ENCODE measurements at regions not wholly inside any gene's neighbourhood (a gene's known extent, or its start where the extent isn't known, plus 50 kb on each side); places are given as distances from the start of the nearest gene placed in this dataset.

DNA sequence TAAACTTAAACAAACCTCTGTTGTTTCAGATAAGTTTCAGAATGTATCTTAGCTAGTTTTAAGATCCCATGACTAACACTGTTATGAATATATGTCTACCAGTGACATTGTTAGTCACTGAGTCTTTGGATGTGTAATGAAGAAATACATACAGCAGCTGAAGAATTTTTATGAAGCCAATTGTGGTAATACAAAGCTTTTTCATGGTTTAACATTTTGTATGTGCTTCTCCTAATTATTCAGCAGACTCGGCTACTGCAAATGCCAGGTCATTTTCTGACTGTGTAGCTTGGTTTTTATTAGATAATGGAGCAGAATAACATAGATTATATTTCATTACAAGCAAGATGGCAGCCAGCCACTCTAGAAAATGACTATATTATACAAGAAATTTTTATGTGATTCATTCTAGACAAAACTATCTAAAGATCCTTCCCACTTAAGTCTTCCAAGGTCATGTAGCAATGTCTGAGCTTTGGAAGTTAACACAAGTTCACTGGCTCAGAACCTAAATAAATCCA is 147.8 kb downstream of the TNFSF18 start:
- Histone ChIP-seq H3K36me3 (replicated peaks) (no peaks in the 10 kb centered on the region), H3K27ac (peak overlapping the region; percentile 94), H3K4me3 (ENCODE audit: low read depth, low read length) (no peak overlapping the region), H3K27me3 (replicated peaks) (no peaks in the 10 kb centered on the region)
- DNase-seq, result peak; percentile 64
- in situ Hi-C loops (cut with HindIII; ENCODE audit: low pct_ligation_motif_present, low sequenced_read_pairs), result no loop called here
- TF ChIP-seq, protein P1, sequence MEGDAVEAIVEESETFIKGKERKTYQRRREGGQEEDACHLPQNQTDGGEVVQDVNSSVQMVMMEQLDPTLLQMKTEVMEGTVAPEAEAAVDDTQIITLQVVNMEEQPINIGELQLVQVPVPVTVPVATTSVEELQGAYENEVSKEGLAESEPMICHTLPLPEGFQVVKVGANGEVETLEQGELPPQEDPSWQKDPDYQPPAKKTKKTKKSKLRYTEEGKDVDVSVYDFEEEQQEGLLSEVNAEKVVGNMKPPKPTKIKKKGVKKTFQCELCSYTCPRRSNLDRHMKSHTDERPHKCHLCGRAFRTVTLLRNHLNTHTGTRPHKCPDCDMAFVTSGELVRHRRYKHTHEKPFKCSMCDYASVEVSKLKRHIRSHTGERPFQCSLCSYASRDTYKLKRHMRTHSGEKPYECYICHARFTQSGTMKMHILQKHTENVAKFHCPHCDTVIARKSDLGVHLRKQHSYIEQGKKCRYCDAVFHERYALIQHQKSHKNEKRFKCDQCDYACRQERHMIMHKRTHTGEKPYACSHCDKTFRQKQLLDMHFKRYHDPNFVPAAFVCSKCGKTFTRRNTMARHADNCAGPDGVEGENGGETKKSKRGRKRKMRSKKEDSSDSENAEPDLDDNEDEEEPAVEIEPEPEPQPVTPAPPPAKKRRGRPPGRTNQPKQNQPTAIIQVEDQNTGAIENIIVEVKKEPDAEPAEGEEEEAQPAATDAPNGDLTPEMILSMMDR (IDR thresholded peaks at IDR 0.05; ENCODE audit: low read depth, low read length, missing control alignments), result no peak

DNA sequence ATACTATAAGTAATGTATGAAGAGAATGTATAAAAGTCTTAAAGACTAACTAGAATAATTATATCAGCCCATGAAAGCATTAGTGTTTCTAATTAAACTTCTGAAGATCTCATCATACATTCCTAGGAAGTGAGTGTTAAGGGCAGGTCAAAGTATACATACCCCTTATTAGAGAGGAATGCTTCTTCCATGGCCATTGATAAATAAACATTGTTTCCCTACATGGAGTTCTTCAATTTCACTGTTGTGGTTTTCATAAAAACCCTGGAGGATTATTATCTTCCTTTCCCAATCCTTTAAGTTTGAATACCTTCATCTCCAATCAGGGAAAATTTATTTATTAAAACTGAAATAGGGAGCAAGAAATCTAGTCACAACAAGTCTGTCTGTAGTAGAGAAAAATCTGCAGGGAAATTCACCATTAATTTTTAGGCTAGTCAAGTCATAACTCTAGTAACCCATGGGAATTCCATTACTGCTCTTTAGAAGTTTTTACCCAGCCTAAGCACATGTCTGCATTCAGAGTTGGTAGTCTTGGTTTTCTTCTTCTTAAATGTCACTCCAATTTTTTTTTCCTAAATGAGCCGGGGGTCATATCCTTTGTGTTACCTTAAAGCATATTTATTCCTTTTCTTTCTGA is 147.0 kb downstream of the TNFSF18 start:
- Histone ChIP-seq H3K27me3 (replicated peaks) (no peaks in the 10 kb centered on the region), H3K4me3 (ENCODE audit: low read depth, low read length) (no peak overlapping the region), H3K27ac (peak overlapping the region; percentile 94), H3K36me3 (replicated peaks) (no peaks in the 10 kb centered on the region)
- in situ Hi-C loops (cut with HindIII; ENCODE audit: low pct_ligation_motif_present, low sequenced_read_pairs), result no loop called here
- TF ChIP-seq, protein P1 (IDR thresholded peaks at IDR 0.05; ENCODE audit: low read depth, low read length, missing control alignments), result no peak
- DNase-seq, result no peak

DNA sequence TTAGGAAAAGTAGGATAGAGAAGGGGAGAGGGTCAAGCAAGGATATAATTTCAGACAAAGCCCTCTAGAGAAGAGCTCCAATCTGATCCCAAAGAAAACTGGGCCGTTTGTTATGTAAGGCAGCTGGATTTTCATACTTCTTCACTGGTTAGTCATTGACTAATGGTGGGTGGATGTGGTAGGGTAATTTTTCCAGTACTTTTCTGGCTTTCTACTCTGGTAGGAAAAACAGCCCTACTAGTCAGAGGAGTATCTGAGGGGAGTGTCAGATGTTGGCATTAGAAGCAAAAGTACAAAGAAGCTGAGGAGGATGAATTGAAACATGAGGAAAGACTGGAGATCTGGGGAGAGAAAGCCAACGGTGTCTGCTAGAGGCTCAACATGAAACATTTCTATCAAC is 145.3 kb downstream of the TNFSF18 start:
- H3K27ac ChIP-seq, result peak overlapping the region; percentile 94
- no peaks in the 10 kb centered on the region for H3K27me3 ChIP-seq (replicated peaks)
- H3K36me3 ChIP-seq (replicated peaks), result no peaks in the 10 kb centered on the region
- no peak for DNase-seq
- TF ChIP-seq, protein P1 (IDR thresholded peaks at IDR 0.05; ENCODE audit: low read depth, low read length, missing control alignments), result no peak
- H3K4me3 ChIP-seq (ENCODE audit: low read depth, low read length), result no peak overlapping the region
- in situ Hi-C loops (cut with HindIII; ENCODE audit: low pct_ligation_motif_present, low sequenced_read_pairs), result no loop called here

DNA sequence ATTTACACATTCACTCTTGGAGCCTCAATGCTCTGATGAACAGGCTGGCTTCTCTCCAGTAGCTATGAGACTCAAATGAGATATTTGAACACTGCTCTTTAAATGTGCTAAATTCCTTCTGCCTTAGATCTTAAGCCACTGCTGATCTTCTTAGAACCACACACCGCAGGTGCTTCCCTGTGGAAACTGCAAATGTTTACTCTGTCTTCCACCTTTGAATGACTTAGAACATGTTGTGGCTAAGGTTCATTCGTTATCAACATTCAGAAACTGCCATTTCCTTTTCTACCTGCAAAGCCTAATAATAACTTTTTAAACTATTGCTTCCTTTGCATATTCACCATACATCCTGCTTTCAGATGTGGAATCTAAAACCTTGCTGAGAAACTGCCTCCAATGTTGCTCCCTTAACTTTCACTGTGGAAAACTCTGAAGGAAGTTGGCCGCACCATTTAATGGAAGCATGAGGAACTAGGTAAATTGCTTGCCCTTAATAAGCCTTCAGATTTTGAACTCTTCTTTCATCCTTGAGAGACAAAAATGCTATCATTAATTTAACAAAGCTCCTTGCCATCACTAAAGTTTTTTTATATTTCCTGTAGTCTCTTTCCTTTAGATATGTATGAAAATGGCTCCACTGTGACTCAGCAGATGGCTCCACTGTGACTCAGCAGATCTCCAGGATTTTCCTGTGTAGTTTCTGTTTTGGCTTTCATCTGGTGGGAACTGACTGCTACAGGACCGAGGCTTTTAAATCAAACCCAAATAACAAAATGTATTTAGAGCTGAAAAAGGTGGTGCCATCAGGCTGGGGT is 143.8 kb downstream of the TNFSF18 start:
- Histone ChIP-seq H3K4me3 (ENCODE audit: low read depth, low read length) (no peak overlapping the region), H3K36me3 (replicated peaks) (no peaks in the 10 kb centered on the region), H3K27me3 (replicated peaks) (no peaks in the 10 kb centered on the region), H3K27ac (peak overlapping the region; percentile 94)
- in situ Hi-C loops (cut with HindIII; ENCODE audit: low pct_ligation_motif_present, low sequenced_read_pairs), result no loop called here
- peak; percentile 91 for DNase-seq
- TF ChIP-seq, protein P1 (IDR thresholded peaks at IDR 0.05; ENCODE audit: low read depth, low read length, missing control alignments), result no peak

DNA sequence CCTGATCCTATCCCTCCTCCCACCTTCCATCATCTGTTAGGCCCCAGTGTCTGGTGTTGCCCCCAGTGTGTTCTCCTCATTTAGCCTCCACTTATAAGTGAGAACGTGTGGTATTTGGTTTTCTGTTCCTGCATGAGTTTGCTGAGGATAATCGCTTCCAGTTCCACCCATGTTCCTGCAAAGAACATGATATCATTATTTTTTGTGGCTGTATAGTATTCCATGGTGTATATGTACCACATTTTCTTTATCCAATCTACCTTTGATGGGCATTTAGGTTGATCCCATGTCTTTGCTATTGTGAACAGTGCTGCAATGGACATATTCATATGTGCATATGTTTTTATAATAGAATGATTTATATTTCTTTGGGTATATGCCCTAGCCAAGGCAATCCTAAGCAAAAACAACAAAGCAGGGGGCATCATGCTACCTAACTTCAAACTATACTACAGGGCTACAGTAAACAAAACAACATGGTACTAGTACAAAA is 142.9 kb downstream of the TNFSF18 start:
- no peak overlapping the region for H3K4me3 ChIP-seq (ENCODE audit: low read depth, low read length)
- H3K27ac ChIP-seq, result peak overlapping the region; percentile 94
- no peak for DNase-seq
- TF ChIP-seq, protein P1 (IDR thresholded peaks at IDR 0.05; ENCODE audit: low read depth, low read length, missing control alignments), result no peak
- no peaks in the 10 kb centered on the region for H3K27me3 ChIP-seq (replicated peaks)
- in situ Hi-C loops (cut with HindIII; ENCODE audit: low pct_ligation_motif_present, low sequenced_read_pairs), result no loop called here
- no peaks in the 10 kb centered on the region for H3K36me3 ChIP-seq (replicated peaks)
